Keratinocyte (primary cell): ENCODE measurements at regions not wholly inside any gene's neighbourhood (a gene's known extent, or its start where the extent isn't known, plus 50 kb on each side); places are given as distances from the start of the nearest gene placed in this dataset.

Source experiments
- EZH2 ChIP-seq: IDR thresholded peaks from one replicate; pipeline ENCODE4 v1.6.1; 2012; ENCODE audit warnings: inconsistent platforms, mild to moderate bottlenecking, low read length, moderate library complexity
- TF ChIP-seq, protein P1 (sequence below), 3 experiments: IDR thresholded peaks in 1 of 3; conservative IDR thresholded peaks in 1 of 3; optimal IDR thresholded peaks in 1 of 3; 2 replicates in 2 of 3; 3 replicates in 1 of 3; pipeline versions ENCODE3 to v1.5.1; 2011; ENCODE audit warnings: low read length in 3 of 3, mild to moderate bottlenecking in 3 of 3, moderate library complexity in 2 of 3, control low read depth in 1 of 3, inconsistent platforms in 1 of 3; ENCODE audit not compliant: insufficient read depth in 2 of 3; ENCODE audit errors: extremely low read depth in 1 of 3

DNA sequence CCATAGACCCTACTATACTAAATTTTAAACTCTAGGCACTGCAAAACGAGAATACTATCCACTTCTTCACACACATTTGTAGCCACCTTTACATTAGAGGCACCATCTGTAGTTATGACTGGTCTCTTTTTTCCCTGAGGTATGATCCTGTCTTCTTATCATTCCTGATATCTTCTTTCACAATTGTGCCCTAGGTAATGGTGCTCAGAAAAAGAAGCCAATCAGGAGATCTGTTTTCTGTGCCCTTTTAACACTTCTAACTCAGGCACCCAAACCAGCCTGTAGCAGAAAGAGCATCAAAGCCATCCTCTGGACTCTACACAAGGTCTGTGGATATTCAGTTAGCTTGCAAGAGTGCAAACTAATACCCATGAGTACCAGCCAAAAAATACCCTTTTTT is 149.7 kb upstream of the SGK1 start:
- TF ChIP-seq, protein P1, sequence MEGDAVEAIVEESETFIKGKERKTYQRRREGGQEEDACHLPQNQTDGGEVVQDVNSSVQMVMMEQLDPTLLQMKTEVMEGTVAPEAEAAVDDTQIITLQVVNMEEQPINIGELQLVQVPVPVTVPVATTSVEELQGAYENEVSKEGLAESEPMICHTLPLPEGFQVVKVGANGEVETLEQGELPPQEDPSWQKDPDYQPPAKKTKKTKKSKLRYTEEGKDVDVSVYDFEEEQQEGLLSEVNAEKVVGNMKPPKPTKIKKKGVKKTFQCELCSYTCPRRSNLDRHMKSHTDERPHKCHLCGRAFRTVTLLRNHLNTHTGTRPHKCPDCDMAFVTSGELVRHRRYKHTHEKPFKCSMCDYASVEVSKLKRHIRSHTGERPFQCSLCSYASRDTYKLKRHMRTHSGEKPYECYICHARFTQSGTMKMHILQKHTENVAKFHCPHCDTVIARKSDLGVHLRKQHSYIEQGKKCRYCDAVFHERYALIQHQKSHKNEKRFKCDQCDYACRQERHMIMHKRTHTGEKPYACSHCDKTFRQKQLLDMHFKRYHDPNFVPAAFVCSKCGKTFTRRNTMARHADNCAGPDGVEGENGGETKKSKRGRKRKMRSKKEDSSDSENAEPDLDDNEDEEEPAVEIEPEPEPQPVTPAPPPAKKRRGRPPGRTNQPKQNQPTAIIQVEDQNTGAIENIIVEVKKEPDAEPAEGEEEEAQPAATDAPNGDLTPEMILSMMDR (optimal IDR thresholded peaks at IDR 0.05 in 1 of 3, IDR thresholded peaks at IDR 0.05 in 1 of 3, conservative IDR thresholded peaks at IDR 0.05 in 1 of 3; ENCODE audit: extremely low read depth in 1 of 3, insufficient read depth in 2 of 3, low read length in 3 of 3): no peak
- TF ChIP-seq EZH2: no peak
